Renal pelvis (tissue), 1 donor: ENCODE measurements at regions not wholly inside any gene's neighbourhood (a gene's known extent, or its start where the extent isn't known, plus 50 kb on each side); places are given as distances from the start of the nearest gene placed in this dataset.
"Not testable (repeated sequence)": the region's sequence is repeated elsewhere in the genome, so short reads cannot be mapped to it uniquely, and the experiment has no call there.

Experiments used
- DNase-seq: peaks from one replicate; pipeline ENCODE4 v3.0.0-alpha.2; 2013

DNA sequence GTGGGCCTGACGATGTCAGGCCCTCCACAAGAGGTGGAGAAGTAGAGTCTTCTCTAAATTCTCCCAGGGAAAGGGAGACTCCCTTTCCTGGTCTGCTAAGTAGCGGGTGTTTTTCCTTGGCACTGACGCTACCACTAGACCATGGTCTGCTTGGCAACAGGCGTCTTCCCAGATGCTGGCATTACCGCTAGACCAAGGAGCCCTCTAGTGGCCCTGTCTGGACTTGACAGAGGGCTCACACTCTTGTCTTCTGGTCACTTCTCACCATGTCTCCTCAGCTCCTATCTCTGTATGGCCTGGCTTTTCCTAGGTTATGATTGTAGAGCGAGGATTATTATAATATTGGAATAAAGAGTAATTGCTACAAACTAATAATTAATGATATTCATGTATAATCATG is 51.1 kb upstream of the RASSF6 start:
- not testable (repeated sequence) for DNase-seq

DNA sequence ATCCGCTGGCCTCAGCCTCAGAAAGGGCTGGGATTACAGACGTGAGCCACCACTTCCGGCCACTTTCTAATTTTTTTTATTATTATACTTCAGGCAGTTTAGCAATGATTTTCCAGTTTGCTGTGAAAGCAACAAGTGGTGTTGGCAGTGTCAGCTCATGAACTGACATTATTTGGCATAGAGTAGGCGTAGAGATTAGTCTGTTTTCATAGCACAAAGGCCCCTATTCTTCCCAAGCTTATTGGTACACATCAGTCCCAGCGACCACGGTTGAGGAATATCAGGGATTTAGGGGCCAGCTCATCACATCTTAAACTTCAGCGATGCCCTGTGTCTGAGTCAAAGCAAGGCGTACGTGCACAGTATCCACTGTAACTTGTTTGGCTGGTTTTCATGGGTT is 53.0 kb upstream of the RASSF6 start:
- DNase-seq, result no peak

DNA sequence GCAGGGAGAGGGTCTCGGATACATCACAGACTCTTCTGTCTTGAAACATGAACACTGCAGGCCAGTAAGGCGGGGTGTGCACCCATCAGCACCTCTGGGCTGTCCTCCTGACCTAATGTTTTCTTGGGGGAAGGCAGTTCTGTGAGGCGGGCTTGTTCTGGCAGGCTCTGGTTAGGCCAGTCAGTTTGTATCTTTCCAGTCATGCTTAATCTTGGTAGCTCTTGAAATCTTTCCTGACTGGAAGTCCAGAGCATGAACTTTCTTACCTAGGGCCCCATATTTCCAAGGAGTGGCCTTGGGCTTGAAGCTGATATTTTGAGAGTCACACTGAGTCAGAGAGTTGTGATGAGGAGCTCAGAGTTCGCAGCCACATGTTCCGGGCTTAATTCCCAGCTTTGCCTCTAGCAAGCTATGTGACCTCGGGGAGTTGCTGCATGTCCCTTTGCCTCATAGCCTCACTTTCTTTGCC is 54.2 kb upstream of the RASSF6 start:
- no peak for DNase-seq

DNA sequence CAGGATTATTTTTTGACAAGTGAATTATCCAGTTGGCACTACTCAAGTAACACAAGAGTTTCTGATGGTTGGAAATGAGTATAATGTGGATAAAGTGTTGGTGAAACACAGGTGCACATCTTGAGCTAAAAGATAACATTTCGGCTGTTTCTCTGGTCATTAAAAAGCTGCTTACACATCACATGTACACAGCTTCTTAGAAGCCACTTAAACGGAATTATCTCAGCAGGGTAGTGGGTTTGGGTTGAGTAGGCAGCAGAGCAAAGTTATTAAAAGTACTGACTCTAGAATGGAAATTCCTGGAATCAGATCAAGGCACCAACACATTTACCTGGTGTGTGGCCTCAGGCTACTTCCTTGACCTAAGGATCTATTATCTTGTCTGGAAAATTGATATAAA is 55.4 kb upstream of the RASSF6 start:
- DNase-seq, result no peak

DNA sequence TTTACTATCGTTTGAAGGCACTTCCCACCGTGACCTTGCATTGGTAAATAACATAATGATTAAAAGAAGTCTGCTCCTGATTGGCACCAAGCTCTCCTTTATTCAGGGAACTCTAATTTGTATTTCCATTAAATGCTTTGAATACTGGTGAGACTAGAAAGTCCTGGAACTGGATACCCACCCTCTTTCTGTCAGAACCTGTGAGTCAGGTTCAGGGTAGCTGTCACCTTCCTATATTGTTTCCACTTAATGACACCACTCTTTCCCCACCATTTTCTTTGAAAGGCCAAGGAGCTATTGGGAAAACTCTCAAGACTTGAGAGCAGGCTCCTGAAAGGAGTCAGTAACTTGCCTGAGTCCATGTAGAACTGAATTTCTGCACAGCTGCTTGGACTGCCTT is 55.9 kb upstream of the RASSF6 start:
- no peak for DNase-seq

DNA sequence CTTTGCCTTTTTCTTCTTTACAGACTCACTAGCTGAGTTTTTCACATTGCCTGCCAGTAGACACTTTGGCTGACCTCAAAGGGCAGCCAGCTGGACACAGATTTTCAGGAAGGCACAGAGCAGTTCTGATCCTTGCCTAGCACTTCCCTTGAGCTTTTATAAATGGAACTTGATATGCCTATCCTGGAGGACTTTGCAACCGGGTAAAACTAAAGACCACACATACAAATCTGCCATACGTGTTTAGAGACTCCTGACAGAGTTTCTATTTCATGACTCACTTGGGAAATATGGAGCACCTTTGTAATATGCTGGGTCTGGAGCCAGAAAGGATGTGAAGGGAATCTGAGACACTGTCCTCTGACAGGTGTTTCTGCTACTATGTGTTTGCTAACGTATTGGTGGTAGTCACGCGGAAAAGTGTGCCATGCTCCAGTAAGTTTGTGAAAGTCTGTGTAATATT is 56.7 kb upstream of the RASSF6 start:
- peak; percentile 57 for DNase-seq

DNA sequence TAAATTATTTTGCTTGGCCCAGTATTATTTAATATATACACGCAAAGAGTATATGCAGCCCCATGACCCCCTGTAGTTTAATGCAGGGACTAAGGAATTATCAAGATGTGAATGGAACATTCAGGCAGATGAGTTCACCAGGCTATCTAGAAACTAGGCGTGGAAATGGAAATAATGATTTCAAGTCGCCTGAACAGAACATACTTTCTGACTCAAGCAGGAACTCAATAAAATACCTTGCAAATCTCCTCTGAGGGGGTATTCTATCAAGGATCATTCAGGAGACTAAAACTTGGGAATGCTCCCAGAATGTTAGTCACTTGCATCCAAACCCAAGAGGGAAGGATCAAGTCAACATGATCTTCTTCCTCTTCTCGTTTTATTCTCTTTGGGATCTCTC is 59.6 kb upstream of the RASSF6 start:
- DNase-seq, result no peak

DNA sequence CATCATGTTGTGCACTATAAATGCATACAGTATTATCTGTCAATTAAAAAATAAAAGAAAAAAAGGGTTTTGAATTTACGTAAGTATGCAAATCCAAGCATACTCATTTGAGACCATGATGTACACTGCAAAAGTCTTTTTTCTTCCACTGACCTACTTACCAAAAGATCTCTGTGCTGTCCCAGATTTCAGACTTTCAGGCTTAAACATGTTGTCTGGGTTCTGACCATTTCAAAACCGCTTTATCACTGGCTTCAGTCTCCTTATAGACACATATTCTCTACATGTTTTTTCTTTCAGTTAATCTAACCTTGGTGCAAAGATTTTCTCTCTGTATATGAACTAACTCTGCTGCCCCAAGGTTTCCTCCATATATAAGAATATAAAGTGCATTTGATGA is 58.6 kb upstream of the CXCL8 start:
- DNase-seq, result no peak

DNA sequence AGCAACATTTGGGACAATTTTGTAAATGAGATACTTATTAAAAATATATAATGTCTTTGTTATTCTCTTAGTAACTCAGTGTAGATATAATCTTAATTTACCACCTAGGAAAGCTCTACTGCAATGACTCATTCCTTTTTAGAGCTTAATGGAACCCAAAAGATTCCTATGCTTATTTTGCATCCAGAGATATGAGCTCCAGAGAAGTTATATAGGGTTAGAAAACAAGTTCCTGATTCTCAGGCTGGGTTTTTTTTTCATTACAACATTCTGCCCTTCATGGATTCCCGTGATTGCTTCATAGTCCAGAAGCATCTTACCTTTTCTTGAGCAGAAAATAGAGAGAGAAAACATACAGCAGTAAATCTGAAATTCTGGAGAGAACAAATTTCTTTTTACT is 57.9 kb upstream of the CXCL8 start:
- no peak for DNase-seq

DNA sequence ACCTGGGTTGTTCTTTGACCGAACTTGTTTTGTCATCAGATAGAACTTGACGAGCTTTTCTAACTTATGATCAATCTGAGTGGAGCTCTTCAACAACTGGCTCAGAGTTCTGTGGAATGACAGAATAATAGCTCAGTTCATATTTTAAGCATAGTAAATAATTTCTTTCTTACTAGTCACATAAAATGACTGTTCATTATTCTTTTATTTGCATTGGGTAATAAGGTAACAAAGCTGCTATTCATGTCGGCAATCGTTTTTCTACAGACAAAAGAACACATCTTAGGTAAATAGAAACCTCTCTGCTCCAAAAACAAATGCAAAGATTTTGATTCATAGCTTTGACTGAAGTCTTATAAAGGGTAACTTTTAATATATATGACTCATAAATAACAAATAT is 57.3 kb upstream of the CXCL8 start:
- no peak for DNase-seq

DNA sequence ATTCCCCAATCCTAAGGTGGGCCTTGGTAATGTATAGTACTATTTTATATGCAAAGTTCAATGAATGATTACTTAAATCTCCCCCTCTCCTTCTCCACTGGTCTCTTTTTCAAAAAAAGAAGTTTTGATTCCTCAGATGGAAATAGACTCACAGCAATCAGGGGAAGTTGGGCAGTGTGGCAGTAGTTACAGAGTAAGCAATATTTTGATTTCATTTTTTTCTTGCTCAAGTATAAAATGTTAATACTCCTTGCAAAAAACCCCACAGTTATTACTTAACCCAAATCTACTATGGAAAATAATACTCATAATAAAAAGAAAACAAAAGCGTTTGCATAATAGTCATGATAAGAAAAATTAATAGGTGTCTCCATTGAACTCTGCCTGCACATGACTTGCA is 56.9 kb upstream of the CXCL8 start:
- DNase-seq, result no peak

DNA sequence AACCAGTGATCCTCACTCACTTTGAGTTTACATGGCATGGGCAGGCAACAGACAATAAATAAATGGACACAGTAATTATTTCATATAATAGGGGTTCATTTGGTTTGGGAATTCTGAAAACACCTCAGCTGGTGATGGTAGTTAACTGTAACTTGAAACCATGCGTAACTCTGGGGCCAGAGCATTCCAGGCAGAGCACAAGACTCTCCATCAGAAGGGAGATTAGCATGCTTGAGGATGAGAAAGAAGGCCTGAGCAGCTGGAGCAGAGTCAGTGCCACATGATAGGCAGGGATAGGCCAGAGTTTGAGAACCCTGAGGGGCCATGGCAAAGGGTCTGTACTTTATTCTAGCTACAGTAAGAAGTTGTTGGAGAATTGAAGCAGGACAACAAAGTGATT is 56.3 kb upstream of the CXCL8 start:
- DNase-seq, result no peak

DNA sequence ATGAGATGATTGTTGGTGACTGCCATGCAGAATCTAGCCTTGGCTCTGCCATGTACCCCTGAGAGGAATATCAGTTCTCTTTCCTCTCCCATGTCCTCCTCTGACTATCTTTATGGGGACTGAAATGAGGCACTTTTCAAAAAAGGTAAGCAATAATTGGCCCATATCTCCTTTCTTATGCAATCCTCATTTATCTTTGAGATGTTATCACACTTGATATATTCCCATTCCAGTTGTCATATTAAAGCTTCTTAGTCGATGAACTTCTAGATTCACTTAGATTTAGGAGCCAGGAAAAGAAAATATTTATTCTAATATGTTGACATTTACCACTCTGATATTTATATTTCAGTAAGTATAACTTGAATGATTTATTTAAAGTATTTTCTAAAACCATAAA is 55.3 kb upstream of the CXCL8 start:
- no peak for DNase-seq

DNA sequence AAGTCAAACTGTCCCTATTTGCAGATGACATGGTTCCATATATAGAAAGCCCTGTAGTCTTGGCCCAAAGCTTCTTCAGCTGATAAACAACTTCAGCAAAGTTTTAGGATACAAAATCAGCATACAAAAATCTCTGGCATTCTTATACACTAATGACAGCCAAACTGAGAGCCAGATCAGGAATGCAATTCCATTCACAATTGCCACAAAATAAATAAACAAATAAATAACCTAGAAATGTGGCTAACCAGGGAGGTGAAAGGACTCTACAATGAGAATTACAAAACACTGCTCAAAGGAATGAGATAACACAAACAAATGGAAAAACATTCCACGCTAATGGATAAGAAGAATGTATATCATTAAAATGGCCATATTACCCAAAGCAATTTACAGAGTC is 52.9 kb upstream of the CXCL8 start:
- no peak for DNase-seq

DNA sequence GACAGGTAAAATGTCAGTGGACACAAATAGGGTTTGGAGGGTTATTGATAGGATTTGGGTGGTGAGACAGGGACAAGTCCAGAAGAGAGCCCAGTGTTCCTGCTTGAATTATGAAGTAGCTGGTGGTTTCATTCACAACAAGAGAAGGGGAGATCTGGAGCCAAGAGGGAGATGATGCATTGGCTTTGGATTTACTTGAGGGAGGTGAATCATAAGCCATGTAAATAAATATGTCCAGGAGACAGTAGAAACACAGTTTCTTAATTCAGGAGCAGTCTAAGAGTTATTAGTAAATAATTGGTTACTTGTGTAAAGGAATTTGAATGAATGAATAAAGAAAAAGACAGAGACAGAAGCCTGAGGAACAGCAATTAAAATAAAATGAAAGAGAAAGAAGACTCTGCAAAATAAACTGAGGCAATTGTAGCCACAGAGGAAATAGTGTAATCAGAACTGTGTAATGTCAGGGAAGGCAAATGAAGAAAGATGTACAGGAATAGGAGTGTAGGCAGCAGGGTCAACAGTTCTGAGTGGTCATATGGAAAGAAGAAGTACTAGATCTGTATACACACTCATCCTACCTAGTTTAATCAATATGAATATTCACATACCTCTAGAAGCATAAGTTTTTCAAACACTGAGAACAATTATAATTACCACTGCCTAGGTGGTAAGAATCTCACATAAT is 50.2 kb upstream of the CXCL8 start:
- DNase-seq, result no peak
